ENCODE measurements at regions not wholly inside any gene's neighbourhood (a gene's known extent, or its start where the extent isn't known, plus 50 kb on each side); places are given as distances from the start of the nearest gene placed in this dataset.
"Not testable (repeated sequence)": the region's sequence is repeated elsewhere in the genome, so short reads cannot be mapped to it uniquely, and the experiment has no call there.

GRCh38 chr7:69443136-69443535 lies 155.1 kb upstream of the AUTS2 start:
- H3K27ac ChIP-seq, result no peak overlapping the region
- H3K4me3 ChIP-seq (ENCODE audit: low read depth, low read length), result no peak overlapping the region
- in situ Hi-C loops (cut with HindIII; ENCODE audit: low pct_ligation_motif_present, low sequenced_read_pairs), result no loop called here
- no peaks in the 10 kb centered on the region for H3K27me3 ChIP-seq (replicated peaks)
- TF ChIP-seq, protein P1, sequence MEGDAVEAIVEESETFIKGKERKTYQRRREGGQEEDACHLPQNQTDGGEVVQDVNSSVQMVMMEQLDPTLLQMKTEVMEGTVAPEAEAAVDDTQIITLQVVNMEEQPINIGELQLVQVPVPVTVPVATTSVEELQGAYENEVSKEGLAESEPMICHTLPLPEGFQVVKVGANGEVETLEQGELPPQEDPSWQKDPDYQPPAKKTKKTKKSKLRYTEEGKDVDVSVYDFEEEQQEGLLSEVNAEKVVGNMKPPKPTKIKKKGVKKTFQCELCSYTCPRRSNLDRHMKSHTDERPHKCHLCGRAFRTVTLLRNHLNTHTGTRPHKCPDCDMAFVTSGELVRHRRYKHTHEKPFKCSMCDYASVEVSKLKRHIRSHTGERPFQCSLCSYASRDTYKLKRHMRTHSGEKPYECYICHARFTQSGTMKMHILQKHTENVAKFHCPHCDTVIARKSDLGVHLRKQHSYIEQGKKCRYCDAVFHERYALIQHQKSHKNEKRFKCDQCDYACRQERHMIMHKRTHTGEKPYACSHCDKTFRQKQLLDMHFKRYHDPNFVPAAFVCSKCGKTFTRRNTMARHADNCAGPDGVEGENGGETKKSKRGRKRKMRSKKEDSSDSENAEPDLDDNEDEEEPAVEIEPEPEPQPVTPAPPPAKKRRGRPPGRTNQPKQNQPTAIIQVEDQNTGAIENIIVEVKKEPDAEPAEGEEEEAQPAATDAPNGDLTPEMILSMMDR (IDR thresholded peaks at IDR 0.05; ENCODE audit: low read depth, low read length, missing control alignments), result no peak
- DNase-seq, result no peak
- no peaks in the 10 kb centered on the region for H3K36me3 ChIP-seq (replicated peaks)

- no peak for DNase-seq
- in situ Hi-C loops (cut with HindIII; ENCODE audit: low pct_ligation_motif_present, low sequenced_read_pairs), result no loop called here
These were observed 152.7 kb upstream of the AUTS2 start for GRCh38 chr7:69445541-69445940.

DNA sequence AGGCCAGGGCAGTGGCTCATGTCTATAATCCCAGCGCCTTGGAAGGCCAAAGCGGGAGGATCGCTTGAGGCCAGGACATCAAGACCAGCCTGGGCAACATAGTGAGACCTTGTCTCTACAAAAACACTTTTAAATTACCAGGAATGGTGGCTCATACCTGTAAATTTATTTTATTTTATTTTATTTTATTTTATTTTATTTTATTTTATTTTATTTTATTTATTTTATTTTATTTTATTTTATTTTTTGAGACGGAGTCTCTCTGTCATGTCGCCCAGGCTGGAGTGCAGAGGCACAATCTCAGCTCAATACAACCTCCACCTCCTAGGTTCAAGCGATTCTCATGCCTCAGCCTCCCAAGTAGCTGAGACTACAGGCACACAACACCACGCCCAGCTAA lies 152.1 kb upstream of the AUTS2 start:
- in situ Hi-C loops (cut with HindIII; ENCODE audit: low pct_ligation_motif_present, low sequenced_read_pairs); H3K36me3 ChIP-seq (replicated peaks); H3K4me3 ChIP-seq (ENCODE audit: low read depth, low read length); H3K27ac ChIP-seq; H3K27me3 ChIP-seq (replicated peaks); DNase-seq: not testable (repeated sequence)

More at GRCh38 chr7:69445541-69445940, 152.7 kb upstream of the AUTS2 start:
- Histone ChIP-seq H3K36me3 (replicated peaks) (no peaks in the 10 kb centered on the region), H3K4me3 (ENCODE audit: low read depth, low read length) (no peak overlapping the region), H3K27ac (no peak overlapping the region), H3K27me3 (replicated peaks) (no peaks in the 10 kb centered on the region)
- TF ChIP-seq, protein P1 (IDR thresholded peaks at IDR 0.05; ENCODE audit: low read depth, low read length, missing control alignments), result no peak

GRCh38 chr7:69448071-69448470 lies 150.2 kb upstream of the AUTS2 start:
- TF ChIP-seq, protein P1 (IDR thresholded peaks at IDR 0.05; ENCODE audit: low read depth, low read length, missing control alignments), result no peak
- Histone ChIP-seq H3K27me3 (replicated peaks) (no peaks in the 10 kb centered on the region), H3K36me3 (replicated peaks) (no peaks in the 10 kb centered on the region), H3K4me3 (ENCODE audit: low read depth, low read length) (no peak overlapping the region), H3K27ac (no peak overlapping the region)
- DNase-seq, result no peak
- in situ Hi-C loops (cut with HindIII; ENCODE audit: low pct_ligation_motif_present, low sequenced_read_pairs), result no loop called here

DNA sequence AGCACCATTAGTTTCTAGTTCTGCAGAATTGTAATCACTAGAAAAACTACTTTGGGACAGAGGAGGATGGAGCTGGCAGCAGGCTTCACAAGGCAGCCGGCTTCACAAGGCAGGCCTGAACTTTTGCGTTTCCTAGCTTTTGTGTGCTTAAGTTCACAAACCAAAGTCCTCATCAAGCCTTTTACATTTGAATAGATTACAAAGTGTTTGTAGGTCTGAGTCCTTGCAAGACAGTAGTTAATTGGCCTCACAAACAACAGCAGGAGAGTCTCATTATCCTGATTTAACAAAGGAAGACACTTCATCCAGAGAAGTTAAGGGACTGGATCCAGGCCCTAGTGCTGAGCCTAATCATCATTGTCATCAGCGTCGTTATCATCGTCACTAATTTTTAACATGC lies 147.8 kb upstream of the AUTS2 start:
- no peak overlapping the region for H3K4me3 ChIP-seq (ENCODE audit: low read depth, low read length)
- H3K27me3 ChIP-seq (replicated peaks), result no peaks in the 10 kb centered on the region
- DNase-seq, result no peak
- in situ Hi-C loops (cut with HindIII; ENCODE audit: low pct_ligation_motif_present, low sequenced_read_pairs), result no loop called here
- no peaks in the 10 kb centered on the region for H3K36me3 ChIP-seq (replicated peaks)
- H3K27ac ChIP-seq, result no peak overlapping the region
- TF ChIP-seq, protein P1 (IDR thresholded peaks at IDR 0.05; ENCODE audit: low read depth, low read length, missing control alignments), result no peak

DNA sequence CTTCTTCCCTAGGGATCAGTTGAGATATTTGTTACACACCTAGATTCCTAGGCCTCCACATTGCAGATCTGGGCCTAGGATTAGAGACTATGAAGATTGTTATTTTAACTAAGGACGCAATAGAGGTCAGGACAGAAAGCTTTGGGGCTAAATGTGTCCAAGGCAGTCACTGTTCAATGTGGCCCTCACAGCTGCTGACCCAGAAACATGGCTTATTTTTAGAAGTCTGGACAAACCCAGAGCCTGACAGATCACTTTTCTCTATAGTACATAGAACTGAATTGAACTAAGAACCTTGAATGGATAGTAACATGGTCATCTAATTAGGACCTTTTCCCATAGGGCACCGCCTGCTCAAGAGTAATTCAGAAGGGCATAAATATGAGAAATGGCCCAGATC lies 146.6 kb upstream of the AUTS2 start:
- Histone ChIP-seq H3K27me3 (replicated peaks) (no peaks in the 10 kb centered on the region), H3K4me3 (ENCODE audit: low read depth, low read length) (no peak overlapping the region), H3K27ac (no peak overlapping the region), H3K36me3 (replicated peaks) (no peaks in the 10 kb centered on the region)
- no peak for DNase-seq
- TF ChIP-seq, protein P1 (IDR thresholded peaks at IDR 0.05; ENCODE audit: low read depth, low read length, missing control alignments), result no peak
- in situ Hi-C loops (cut with HindIII; ENCODE audit: low pct_ligation_motif_present, low sequenced_read_pairs), result no loop called here
